HCT116 (cell line): ENCODE measurements at regions not wholly inside any gene's neighbourhood (a gene's known extent, or its start where the extent isn't known, plus 50 kb on each side); places are given as distances from the start of the nearest gene placed in this dataset.

ENCODE experiments used
- EZH2 ChIP-seq: fragments of 200-600 bp; sonication (generic); IDR thresholded peaks from 2 replicates; pipeline ENCODE4 v1.6.1; 2017; ENCODE audit warnings: antibody characterized with exemption, mixed run types
- POLR2A ChIP-seq: IDR thresholded peaks from 2 replicates; pipeline ENCODE4 v1.7.0; 2011; ENCODE audit warnings: borderline replicate concordance; ENCODE audit not compliant: insufficient read depth, insufficient read length; ENCODE audit errors: extremely low read depth
- POLR2AphosphoS5 ChIP-seq: IDR thresholded peaks from 2 replicates; pipeline ENCODE4 v1.6.1; 2011; ENCODE audit warnings: mild to moderate bottlenecking, low read depth, low read length, moderate library complexity
- SIN3A ChIP-seq: IDR thresholded peaks from 2 replicates; pipeline ENCODE4 v1.6.1; 2012; ENCODE audit warnings: low read depth
- SRF ChIP-seq: IDR thresholded peaks from 2 replicates; pipeline ENCODE4 v1.6.1; 2012; ENCODE audit warnings: low read depth
- YY1 ChIP-seq: IDR thresholded peaks from 2 replicates; pipeline ENCODE4 v1.6.1; 2011; ENCODE audit warnings: low read length, low read depth, moderate library complexity, mild to moderate bottlenecking; ENCODE audit not compliant: insufficient replicate concordance; ENCODE audit errors: extremely low read depth
- ZFX ChIP-seq: fragments of 450-650 bp; IDR thresholded peaks from 2 replicates; pipeline ENCODE4 v1.6.1; 2017
- TF ChIP-seq, protein P1 (sequence below), 3 experiments: fragments of 200-600 bp in 1 of 3; sonication (generic) in 1 of 3; IDR thresholded peaks in 2 of 3; conservative IDR thresholded peaks in 1 of 3; 2 replicates each; pipeline ENCODE4 v1.5.1; 2012 to 2017; ENCODE audit warnings: low read depth in 2 of 3, low read length in 2 of 3, antibody characterized with exemption in 1 of 3, borderline replicate concordance in 1 of 3, control low read depth in 1 of 3, mild to moderate bottlenecking in 1 of 3, mixed read lengths in 1 of 3, mixed run types in 1 of 3, moderate library complexity in 1 of 3; ENCODE audit not compliant: insufficient read depth in 1 of 3

- TF ChIP-seq SRF (no peak), SIN3A (no peak), POLR2A (no peak), POLR2AphosphoS5 (no peak), EZH2 (no peak), ZFX (no peak), YY1 (no peak)
- TF ChIP-seq, protein P1, sequence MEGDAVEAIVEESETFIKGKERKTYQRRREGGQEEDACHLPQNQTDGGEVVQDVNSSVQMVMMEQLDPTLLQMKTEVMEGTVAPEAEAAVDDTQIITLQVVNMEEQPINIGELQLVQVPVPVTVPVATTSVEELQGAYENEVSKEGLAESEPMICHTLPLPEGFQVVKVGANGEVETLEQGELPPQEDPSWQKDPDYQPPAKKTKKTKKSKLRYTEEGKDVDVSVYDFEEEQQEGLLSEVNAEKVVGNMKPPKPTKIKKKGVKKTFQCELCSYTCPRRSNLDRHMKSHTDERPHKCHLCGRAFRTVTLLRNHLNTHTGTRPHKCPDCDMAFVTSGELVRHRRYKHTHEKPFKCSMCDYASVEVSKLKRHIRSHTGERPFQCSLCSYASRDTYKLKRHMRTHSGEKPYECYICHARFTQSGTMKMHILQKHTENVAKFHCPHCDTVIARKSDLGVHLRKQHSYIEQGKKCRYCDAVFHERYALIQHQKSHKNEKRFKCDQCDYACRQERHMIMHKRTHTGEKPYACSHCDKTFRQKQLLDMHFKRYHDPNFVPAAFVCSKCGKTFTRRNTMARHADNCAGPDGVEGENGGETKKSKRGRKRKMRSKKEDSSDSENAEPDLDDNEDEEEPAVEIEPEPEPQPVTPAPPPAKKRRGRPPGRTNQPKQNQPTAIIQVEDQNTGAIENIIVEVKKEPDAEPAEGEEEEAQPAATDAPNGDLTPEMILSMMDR (IDR thresholded peaks at IDR 0.05 in 2 of 3, conservative IDR thresholded peaks at IDR 0.05 in 1 of 3; ENCODE audit: borderline replicate concordance in 1 of 3, insufficient read depth in 1 of 3, low read depth in 2 of 3, low read length in 2 of 3) = peak; percentile 36 to 66 (median 52); a peak in 5 of 6 replicates
These were observed 52.3 kb upstream of the SNTG2 start for GRCh38 chr2:898319-898718.
